Panc1 (cell line): ENCODE measurements at regions not wholly inside any gene's neighbourhood (a gene's known extent, or its start where the extent isn't known, plus 50 kb on each side); places are given as distances from the start of the nearest gene placed in this dataset.

Experiments used
- ATAC-seq: fragments of 200-7000 bp; cut with Tn5 transposase; 2 replicates; pipeline ENCODE4 v1.9.1; 2020; ENCODE audit warnings: mild to moderate bottlenecking, moderate library complexity
- BruUV-seq: library from RNA; stranded (reverse); fragments of 400-500 nt; replicated peaks from 2 replicates; lab custom pipeline; 2021; lab: Mats Ljungman, UMichigan
- CTCF ChIA-PET: fragments of 300-600 bp; sonication (Branson Sonifier 250); formaldehyde crosslinking; loops from one replicate; lab custom pipeline; 2022; ENCODE audit warnings: antibody characterized with exemption; lab: Charles Lee
- POLR2A ChIA-PET: fragments of 300-600 bp; sonication (Branson Sonifier 250); formaldehyde crosslinking; loops from one replicate; lab custom pipeline; 2022; ENCODE audit warnings: antibody characterized with exemption; lab: Charles Lee
- DNase-seq: peaks from one replicate; pipeline ENCODE4 v3.0.0-alpha.2; 2010; ENCODE audit warnings: low read depth, low spot score
- H3K27ac ChIP-seq: 2 replicates; pipeline ENCODE4 v1.5.1; 2011; ENCODE audit warnings: mild to moderate bottlenecking, low read length, inconsistent platforms
- H3K27me3 ChIP-seq: fragments of 200-500 bp; sonication (Bioruptor generic); 2 replicates; pipeline ENCODE4 v1.6.0; 2014; ENCODE audit warnings: low read length, inconsistent platforms; ENCODE audit not compliant: control insufficient read depth, insufficient read depth
- H3K36me3 ChIP-seq: fragments of 200-500 bp; sonication (Bioruptor generic); 2 replicates; pipeline ENCODE4 v1.5.1; 2014; ENCODE audit warnings: inconsistent platforms, mild to moderate bottlenecking, low read length, moderate library complexity; ENCODE audit not compliant: control insufficient read depth, insufficient read depth
- H3K4me1 ChIP-seq: 2 replicates; pipeline ENCODE4 v1.5.1; 2011; ENCODE audit warnings: inconsistent platforms, mild to moderate bottlenecking, low read length, moderate library complexity; ENCODE audit not compliant: control insufficient read depth, insufficient read depth
- H3K4me3 ChIP-seq, 2 experiments: 2 replicates each; pipeline ENCODE4 v1.5.1; 2011 to 2012; ENCODE audit warnings: low read depth in 2 of 2, low read length in 2 of 2, mild to moderate bottlenecking in 2 of 2, inconsistent platforms in 1 of 2, moderate library complexity in 1 of 2
- H3K9me3 ChIP-seq: fragments of 200-500 bp; sonication (Bioruptor generic); 2 replicates; pipeline ENCODE4 v1.5.1; 2014; ENCODE audit warnings: low read depth, mild to moderate bottlenecking, inconsistent platforms, low read length, moderate library complexity; ENCODE audit not compliant: control insufficient read depth, insufficient read depth
- CTCF ChIP-seq: fragments of 450-650 bp; IDR thresholded peaks from 2 replicates; pipeline ENCODE4 v1.5.1; 2017; ENCODE audit warnings: mild to moderate bottlenecking
- POLR2AphosphoS5 ChIP-seq: IDR thresholded peaks from 2 replicates; pipeline ENCODE4 v1.6.1; 2012; ENCODE audit warnings: mild to moderate bottlenecking, low read depth, low read length, moderate library complexity
- REST ChIP-seq, 2 experiments: IDR thresholded peaks; 2 replicates each; pipeline ENCODE4 v1.6.1; 2011 to 2012; ENCODE audit warnings: low read depth in 2 of 2, control low read depth in 1 of 2, low read length in 1 of 2, mild to moderate bottlenecking in 1 of 2, moderate library complexity in 1 of 2; ENCODE audit not compliant: insufficient read depth in 1 of 2
- SIN3A ChIP-seq: IDR thresholded peaks from 2 replicates; pipeline ENCODE4 v1.6.1; 2012; ENCODE audit warnings: low read depth, mild to moderate bottlenecking, low read length, moderate library complexity, borderline replicate concordance; ENCODE audit not compliant: insufficient read depth
- TCF7L2 ChIP-seq: IDR thresholded peaks from 2 replicates; pipeline ENCODE4 v1.6.1; 2011; ENCODE audit warnings: mild to moderate bottlenecking, low read depth, low read length, inconsistent platforms
- in situ Hi-C: cut with HindIII; loops from 2 replicates; pipeline ENCODE4 v1.10.0; 2016; ENCODE audit warnings: low sequenced_read_pairs, low pct_unique_long_range_greater_than_20kb
- intact Hi-C: fragments of 100-400 bp; cut with micrococcal nuclease; formaldehyde crosslinking; loops from one replicate; pipeline ENCODE4 v1.10.0; 2022; ENCODE audit not compliant: unreplicated experiment

- no TSS peak for BruUV-seq
- in situ Hi-C loops: no loop called here
Measured at GRCh38 chr1:112256411-112256810, 139.6 kb upstream of the CTTNBP2NL start.

GRCh38 chr1:112257043-112257835, 138.8 kb upstream of the CTTNBP2NL start:
- CTCF ChIA-PET: no interaction called here

More at GRCh38 chr1:112256411-112256810, 139.6 kb upstream of the CTTNBP2NL start:
- Histone ChIP-seq H3K4me3 (no peak overlapping the region), H3K36me3 (no peaks in the 10 kb centered on the region), H3K4me1 (no peaks in the 10 kb centered on the region), H3K27ac (no peak overlapping the region), H3K9me3 (no peaks in the 10 kb centered on the region), H3K27me3 (peaks cover 2% of the 10 kb centered on the region; the same call in 1 of the 2 replicates)
- intact Hi-C loops: no loop called here
- ChIA-PET POLR2A (no interaction called here), CTCF (no interaction called here)
- TF ChIP-seq POLR2AphosphoS5: no peak
- TF ChIP-seq TCF7L2: no peak
- no peak for TF ChIP-seq REST (IDR thresholded peaks at IDR 0.05; ENCODE audit: insufficient read depth in 1 of 2, low read depth in 2 of 2, low read length in 1 of 2)
- no peak for TF ChIP-seq CTCF
- TF ChIP-seq SIN3A: no peak
- ATAC-seq: no peak
- no peak for DNase-seq

More at GRCh38 chr1:112257043-112257835, 138.8 kb upstream of the CTTNBP2NL start:
- Histone ChIP-seq H3K36me3 (no peaks in the 10 kb centered on the region), H3K27me3 (peaks cover 2% of the 10 kb centered on the region; the same call in 1 of the 2 replicates), H3K27ac (no peak overlapping the region), H3K4me1 (no peaks in the 10 kb centered on the region), H3K9me3 (no peaks in the 10 kb centered on the region), H3K4me3 (no peak overlapping the region)
- DNase-seq (no peak), ATAC-seq (no peak)
- in situ Hi-C loops: no loop called here
- POLR2A ChIA-PET: no interaction called here
- TF ChIP-seq SIN3A (no peak), CTCF (no peak), TCF7L2 (no peak), REST (IDR thresholded peaks at IDR 0.05; ENCODE audit: insufficient read depth in 1 of 2, low read depth in 2 of 2, low read length in 1 of 2) (no peak), POLR2AphosphoS5 (no peak)
- intact Hi-C loops: no loop called here
- BruUV-seq: no TSS peak
